Memory B cell (primary cell): ENCODE measurements at regions not wholly inside any gene's neighbourhood (a gene's known extent, or its start where the extent isn't known, plus 50 kb on each side); places are given as distances from the start of the nearest gene placed in this dataset.
"Not testable (repeated sequence)": the region's sequence is repeated elsewhere in the genome, so short reads cannot be mapped to it uniquely, and the experiment has no call there.

Experiments used
- ATAC-seq: fragments of 150-1000 bp; cut with Tn5 transposase; 2 replicates; pipeline ENCODE4 v1.10.0; 2021; ENCODE audit warnings: low read depth, mild to moderate bottlenecking, moderate library complexity
- DNase-seq, 2 donors: peaks; one replicate each; pipeline ENCODE4 v3.0.0; 2022; ENCODE audit warnings: low spot score in 2 of 2
- H3K27ac Mint-ChIP-seq: one replicate; pipeline ENCODE4 v1.8.0; 2022; ENCODE audit warnings: mild to moderate bottlenecking, moderate library complexity, mixed read lengths
- H3K27me3 Mint-ChIP-seq: one replicate; pipeline ENCODE4 v1.8.0; 2022; ENCODE audit warnings: mixed read lengths
- H3K36me3 Mint-ChIP-seq: one replicate; pipeline ENCODE4 v1.8.0; 2022; ENCODE audit warnings: mild to moderate bottlenecking, mixed read lengths
- H3K4me1 Mint-ChIP-seq: one replicate; pipeline ENCODE4 v1.8.0; 2022; ENCODE audit warnings: mixed read lengths
- H3K4me3 Mint-ChIP-seq: one replicate; pipeline ENCODE4 v1.8.0; 2022; ENCODE audit warnings: mild to moderate bottlenecking, moderate library complexity, mixed read lengths
- H3K9me3 Mint-ChIP-seq: one replicate; pipeline ENCODE4 v1.8.0; 2022; ENCODE audit warnings: mixed read lengths

GRCh38 chr18:4750393-4751346 is 295.6 kb upstream of the DLGAP1 start:
- H3K9me3 Mint-ChIP-seq: peaks cover 9% of the 10 kb centered on the region
- H3K27ac Mint-ChIP-seq: no peak overlapping the region
- H3K4me3 Mint-ChIP-seq: no peak overlapping the region
- no peak for DNase-seq
- no peaks in the 10 kb centered on the region for H3K27me3 Mint-ChIP-seq
- no peaks in the 10 kb centered on the region for H3K4me1 Mint-ChIP-seq
- H3K36me3 Mint-ChIP-seq: no peaks in the 10 kb centered on the region
- no peak for ATAC-seq

GRCh38 chr18:4748975-4749374 is 293.9 kb upstream of the DLGAP1 start:
- Mint-ChIP-seq H3K36me3 (no peaks in the 10 kb centered on the region), H3K27ac (no peak overlapping the region), H3K27me3 (no peaks in the 10 kb centered on the region), H3K4me1 (no peaks in the 10 kb centered on the region), H3K9me3 (peaks cover 6% of the 10 kb centered on the region), H3K4me3 (no peak overlapping the region)
- ATAC-seq (no peak), DNase-seq (no peak)

GRCh38 chr18:4734903-4735302 is 279.8 kb upstream of the DLGAP1 start:
- Mint-ChIP-seq H3K27me3 (no peaks in the 10 kb centered on the region), H3K27ac (no peak overlapping the region), H3K9me3 (peaks cover 5% of the 10 kb centered on the region), H3K4me3 (no peak overlapping the region), H3K4me1 (no peaks in the 10 kb centered on the region), H3K36me3 (no peaks in the 10 kb centered on the region)
- DNase-seq (no peak), ATAC-seq (no peak)

- Mint-ChIP-seq H3K4me3 (no peak overlapping the region), H3K4me1 (no peaks in the 10 kb centered on the region), H3K36me3 (no peaks in the 10 kb centered on the region), H3K9me3 (peaks cover 5% of the 10 kb centered on the region), H3K27ac (no peak overlapping the region), H3K27me3 (no peaks in the 10 kb centered on the region)
- ATAC-seq: no peak
- no peak for DNase-seq
Observed at GRCh38 chr18:4734021-4734420, 278.9 kb upstream of the DLGAP1 start.

GRCh38 chr18:4721545-4721944 is 266.4 kb upstream of the DLGAP1 start:
- Mint-ChIP-seq H3K27me3 (no peaks in the 10 kb centered on the region), H3K9me3 (peaks cover 6% of the 10 kb centered on the region)
- DNase-seq: no peak

GRCh38 chr18:4720518-4720917 is 265.4 kb upstream of the DLGAP1 start:
- Mint-ChIP-seq H3K4me1 (no peaks in the 10 kb centered on the region), H3K36me3 (no peaks in the 10 kb centered on the region), H3K27ac (no peak overlapping the region), H3K9me3 (peaks cover 6% of the 10 kb centered on the region), H3K4me3 (no peak overlapping the region), H3K27me3 (no peaks in the 10 kb centered on the region)
- DNase-seq (no peak), ATAC-seq (no peak)

More at GRCh38 chr18:4721545-4721944, 266.4 kb upstream of the DLGAP1 start:
- ATAC-seq: no peak
- Mint-ChIP-seq H3K27ac (no peak overlapping the region), H3K4me3 (no peak overlapping the region), H3K36me3 (no peaks in the 10 kb centered on the region), H3K4me1 (no peaks in the 10 kb centered on the region)

- H3K27me3 Mint-ChIP-seq: no peaks in the 10 kb centered on the region
- H3K4me1 Mint-ChIP-seq: no peaks in the 10 kb centered on the region
Observed at GRCh38 chr18:4705894-4706293, 250.8 kb upstream of the DLGAP1 start.

GRCh38 chr18:4704781-4705180 is 249.7 kb upstream of the DLGAP1 start:
- Mint-ChIP-seq H3K36me3 (no peaks in the 10 kb centered on the region), H3K27me3 (no peaks in the 10 kb centered on the region), H3K27ac (no peak overlapping the region), H3K4me1 (no peaks in the 10 kb centered on the region), H3K4me3 (no peak overlapping the region), H3K9me3 (peaks cover 4% of the 10 kb centered on the region)
- DNase-seq (no peak), ATAC-seq (no peak)

More at GRCh38 chr18:4705894-4706293, 250.8 kb upstream of the DLGAP1 start:
- Mint-ChIP-seq H3K9me3 (peaks cover 4% of the 10 kb centered on the region), H3K27ac (no peak overlapping the region), H3K4me3 (no peak overlapping the region), H3K36me3 (no peaks in the 10 kb centered on the region)
- ATAC-seq: no peak
- DNase-seq: no peak

- no peak for ATAC-seq
- no peak overlapping the region for H3K27ac Mint-ChIP-seq
- H3K4me1 Mint-ChIP-seq: no peaks in the 10 kb centered on the region
- DNase-seq: no peak
- H3K9me3 Mint-ChIP-seq: peaks cover 3% of the 10 kb centered on the region
- H3K4me3 Mint-ChIP-seq: no peak overlapping the region
- no peaks in the 10 kb centered on the region for H3K36me3 Mint-ChIP-seq
- no peaks in the 10 kb centered on the region for H3K27me3 Mint-ChIP-seq
Observed at GRCh38 chr18:4691836-4692235, 236.7 kb upstream of the DLGAP1 start.

GRCh38 chr18:4678685-4679084 is 223.6 kb upstream of the DLGAP1 start:
- H3K27ac Mint-ChIP-seq, H3K27me3 Mint-ChIP-seq, DNase-seq, H3K9me3 Mint-ChIP-seq, H3K36me3 Mint-ChIP-seq, H3K4me3 Mint-ChIP-seq, ATAC-seq, H3K4me1 Mint-ChIP-seq: not testable (repeated sequence)

- DNase-seq (no peak), ATAC-seq (no peak)
- Mint-ChIP-seq H3K4me3 (no peak overlapping the region), H3K36me3 (no peaks in the 10 kb centered on the region), H3K27ac (no peak overlapping the region), H3K4me1 (no peaks in the 10 kb centered on the region), H3K9me3 (peaks cover 1% of the 10 kb centered on the region), H3K27me3 (no peaks in the 10 kb centered on the region)
Observed at GRCh38 chr18:4677006-4677405, 221.9 kb upstream of the DLGAP1 start.

GRCh38 chr18:4672162-4672561 is 217.1 kb upstream of the DLGAP1 start:
- H3K9me3 Mint-ChIP-seq: peaks cover 13% of the 10 kb centered on the region
- H3K36me3 Mint-ChIP-seq: no peaks in the 10 kb centered on the region
- no peak for ATAC-seq
- no peak overlapping the region for H3K27ac Mint-ChIP-seq
- DNase-seq: no peak
- H3K4me1 Mint-ChIP-seq: no peaks in the 10 kb centered on the region
- no peak overlapping the region for H3K4me3 Mint-ChIP-seq
- no peaks in the 10 kb centered on the region for H3K27me3 Mint-ChIP-seq

- ATAC-seq (no peak), DNase-seq (no peak)
- Mint-ChIP-seq H3K27ac (no peak overlapping the region), H3K4me1 (no peaks in the 10 kb centered on the region), H3K4me3 (no peak overlapping the region), H3K9me3 (peaks cover 6% of the 10 kb centered on the region), H3K27me3 (no peaks in the 10 kb centered on the region), H3K36me3 (no peaks in the 10 kb centered on the region)
Observed at GRCh38 chr18:4658804-4659203, 203.7 kb upstream of the DLGAP1 start.

GRCh38 chr18:4653418-4653817 is 198.3 kb upstream of the DLGAP1 start:
- Mint-ChIP-seq H3K4me1 (no peaks in the 10 kb centered on the region), H3K36me3 (no peaks in the 10 kb centered on the region), H3K27ac (no peak overlapping the region), H3K27me3 (no peaks in the 10 kb centered on the region), H3K9me3 (peaks cover 3% of the 10 kb centered on the region), H3K4me3 (no peak overlapping the region)
- ATAC-seq (no peak), DNase-seq (no peak)
